Body of pancreas (tissue), 4 donors: ENCODE measurements at regions not wholly inside any gene's neighbourhood (a gene's known extent, or its start where the extent isn't known, plus 50 kb on each side); places are given as distances from the start of the nearest gene placed in this dataset.

Experiments used
- ATAC-seq: fragments of 150-250 bp; one replicate; pipeline ENCODE4 v1.9.1; 2016
- DNase-seq, 4 donors: peaks; one replicate each; pipeline ENCODE4 v3.0.0-alpha.2; 2019
- H3K27ac ChIP-seq, 4 donors: fragments of 200-600 bp; sonication (generic); 1 replicate in 3 of 4; 2 replicates in 1 of 4; pipeline versions ENCODE4 v1.5.1 to v1.6.1; 2016 to 2019; ENCODE audit warnings: mild to moderate bottlenecking in 1 of 4, mixed read lengths in 1 of 4, moderate library complexity in 1 of 4
- H3K27me3 ChIP-seq, 2 donors: fragments of 200-600 bp; sonication (generic); one replicate each; pipeline ENCODE4 v1.6.0; 2016; ENCODE audit warnings: mild to moderate bottlenecking in 1 of 2
- H3K36me3 ChIP-seq, 2 donors: fragments of 200-600 bp; sonication (generic); replicated peaks in 1 of 2; 2 replicates each; pipeline ENCODE4 v1.5.1; 2016; ENCODE audit warnings: low read depth in 2 of 2; ENCODE audit not compliant: insufficient read depth in 1 of 2
- H3K4me1 ChIP-seq: fragments of 200-600 bp; sonication (generic); one replicate; pipeline ENCODE4 v1.6.0; 2016
- H3K4me3 ChIP-seq, 2 donors: fragments of 200-600 bp; sonication (generic); 1 replicate in 1 of 2; 2 replicates in 1 of 2; pipeline ENCODE4 v1.5.1; 2016 to 2019
- H3K9me3 ChIP-seq, 3 donors: fragments of 200-600 bp; sonication (generic); 1 replicate in 2 of 3; 2 replicates in 1 of 3; pipeline ENCODE4 v1.5.1; 2016
- POLR2A ChIP-seq, 3 donors: fragments of 450-650 bp; IDR thresholded peaks; one replicate each; pipeline ENCODE4 v1.6.1; 2016; ENCODE audit warnings: antibody characterized with exemption in 3 of 3, mild to moderate bottlenecking in 2 of 3
- WGBS, 2 donors: methylation state at CpG; one replicate each; pipeline ENCODE4 v1.1.5; 2017; 5-methylcytosine and 5-hydroxymethylcytosine counted together
- intact Hi-C: fragments of 100-400 bp; cut with DNase I; formaldehyde crosslinking; loops from one replicate; pipeline ENCODE4 v1.15.1; 2023
- TF ChIP-seq, protein P1 (sequence below), 7 experiments: fragments of 450-650 bp in 4 of 7; fragments of 200-600 bp in 3 of 7; sonication (generic) in 3 of 7; IDR thresholded peaks; one replicate each; pipeline ENCODE4 v1.5.1; 2016 to 2019; ENCODE audit warnings: antibody characterized with exemption in 7 of 7

DNA sequence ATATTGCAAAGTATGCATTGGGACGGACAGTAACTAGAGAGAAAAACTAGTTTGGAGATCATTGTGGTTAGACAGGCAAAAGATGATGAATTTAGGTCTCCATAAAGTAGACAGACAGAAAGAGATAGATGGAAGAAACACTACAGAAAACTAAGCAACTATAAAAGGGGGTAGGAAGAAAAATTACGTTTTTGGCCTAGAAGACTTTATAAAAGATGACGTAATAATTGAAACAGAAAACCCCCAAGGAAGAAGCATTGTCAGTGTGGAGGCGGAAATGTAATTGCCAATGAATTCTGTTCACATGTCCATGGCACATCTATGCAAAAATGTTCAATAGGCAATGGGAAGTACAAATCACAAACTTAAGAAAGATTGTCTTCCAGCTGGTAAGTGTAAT lies 1211.5 kb upstream of the ZEB2 start:
- no peaks in the 10 kb centered on the region for H3K27me3 ChIP-seq
- H3K36me3 ChIP-seq: no peaks in the 10 kb centered on the region
- no peak overlapping the region for H3K27ac ChIP-seq
- intact Hi-C loops: no loop called here
- WGBS, 2 donors: 74 to 84% methylated on average over 4 of the region's 4 CpGs
- no peak for DNase-seq
- H3K4me3 ChIP-seq: no peak overlapping the region
- H3K9me3 ChIP-seq: no peaks in the 10 kb centered on the region
- no peaks in the 10 kb centered on the region for H3K4me1 ChIP-seq
- TF ChIP-seq POLR2A (IDR thresholded peaks at IDR 0.05): no peak
- TF ChIP-seq, protein P1, sequence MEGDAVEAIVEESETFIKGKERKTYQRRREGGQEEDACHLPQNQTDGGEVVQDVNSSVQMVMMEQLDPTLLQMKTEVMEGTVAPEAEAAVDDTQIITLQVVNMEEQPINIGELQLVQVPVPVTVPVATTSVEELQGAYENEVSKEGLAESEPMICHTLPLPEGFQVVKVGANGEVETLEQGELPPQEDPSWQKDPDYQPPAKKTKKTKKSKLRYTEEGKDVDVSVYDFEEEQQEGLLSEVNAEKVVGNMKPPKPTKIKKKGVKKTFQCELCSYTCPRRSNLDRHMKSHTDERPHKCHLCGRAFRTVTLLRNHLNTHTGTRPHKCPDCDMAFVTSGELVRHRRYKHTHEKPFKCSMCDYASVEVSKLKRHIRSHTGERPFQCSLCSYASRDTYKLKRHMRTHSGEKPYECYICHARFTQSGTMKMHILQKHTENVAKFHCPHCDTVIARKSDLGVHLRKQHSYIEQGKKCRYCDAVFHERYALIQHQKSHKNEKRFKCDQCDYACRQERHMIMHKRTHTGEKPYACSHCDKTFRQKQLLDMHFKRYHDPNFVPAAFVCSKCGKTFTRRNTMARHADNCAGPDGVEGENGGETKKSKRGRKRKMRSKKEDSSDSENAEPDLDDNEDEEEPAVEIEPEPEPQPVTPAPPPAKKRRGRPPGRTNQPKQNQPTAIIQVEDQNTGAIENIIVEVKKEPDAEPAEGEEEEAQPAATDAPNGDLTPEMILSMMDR (IDR thresholded peaks at IDR 0.05): no peak
- no peak for ATAC-seq

DNA sequence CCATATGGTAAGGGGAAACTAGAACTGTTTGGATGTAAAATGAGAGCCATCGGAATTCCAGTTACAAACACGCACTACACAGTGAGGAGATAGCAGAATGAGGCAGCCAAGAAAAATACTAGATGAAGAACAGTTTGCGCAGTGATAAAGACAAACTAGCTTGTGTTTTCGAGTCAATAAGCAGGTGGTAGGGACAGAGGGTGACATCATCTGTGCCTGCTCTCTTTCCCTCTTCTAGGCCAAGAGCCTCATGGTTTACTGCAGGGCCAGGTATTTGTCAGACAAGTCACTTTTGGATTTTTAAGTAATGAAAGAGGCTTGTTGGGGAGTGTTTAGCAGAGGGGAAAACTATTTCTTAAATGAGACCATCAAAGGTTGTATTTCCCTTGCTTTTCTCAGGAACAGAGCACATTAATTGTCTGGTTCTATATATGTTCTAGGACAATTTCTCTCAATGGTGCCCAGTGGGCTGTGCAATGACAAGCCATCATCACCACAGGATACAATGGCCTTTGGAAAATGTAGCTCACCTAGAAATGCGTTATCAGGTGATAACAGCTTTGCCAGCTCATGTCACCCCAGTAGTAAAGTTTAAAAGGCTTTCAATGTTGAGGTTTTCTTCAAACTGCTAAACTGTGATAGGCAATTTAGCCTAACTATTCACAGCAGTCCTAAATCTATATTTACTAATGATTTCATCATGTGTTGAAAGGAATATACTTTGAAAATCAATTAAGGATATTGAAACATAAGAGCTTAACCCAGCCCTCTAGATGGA lies 1210.3 kb upstream of the ZEB2 start:
- Histone ChIP-seq H3K27me3 (no peaks in the 10 kb centered on the region), H3K27ac (no peak overlapping the region), H3K4me1 (no peaks in the 10 kb centered on the region), H3K9me3 (no peaks in the 10 kb centered on the region), H3K4me3 (no peak overlapping the region), H3K36me3 (no peaks in the 10 kb centered on the region)
- DNase-seq: no peak
- intact Hi-C loops: no loop called here
- 74 to 79% methylated on average over 5 of the region's 5 CpGs for WGBS, 2 donors
- ATAC-seq: no peak
- TF ChIP-seq POLR2A (IDR thresholded peaks at IDR 0.05): no peak
- TF ChIP-seq, protein P1 (IDR thresholded peaks at IDR 0.05): no peak

DNA sequence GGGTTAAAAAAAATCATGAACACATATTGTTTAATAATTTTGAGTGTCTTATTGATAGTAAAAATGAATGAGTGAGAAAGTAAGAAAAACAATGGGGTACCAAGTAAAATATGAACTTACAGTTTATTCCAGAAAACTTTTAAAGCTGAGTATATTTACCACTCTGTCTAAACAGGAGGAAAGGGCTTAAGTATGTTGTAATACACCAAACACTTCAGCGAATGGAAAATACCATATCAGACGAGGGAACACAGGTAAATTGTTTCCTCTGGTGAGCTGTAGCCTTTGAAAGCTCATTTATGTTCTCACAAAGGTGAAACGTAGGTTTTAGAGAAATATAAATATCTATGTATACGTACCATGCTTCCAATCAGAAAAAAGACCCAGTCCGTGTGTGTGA lies 1209.6 kb upstream of the ZEB2 start:
- 74 to 77% methylated on average over 5 of the region's 5 CpGs for WGBS, 2 donors
- no peaks in the 10 kb centered on the region for H3K4me1 ChIP-seq
- H3K4me3 ChIP-seq: no peak overlapping the region
- H3K27me3 ChIP-seq: no peaks in the 10 kb centered on the region
- DNase-seq (no peak), ATAC-seq (no peak)
- no peak overlapping the region for H3K27ac ChIP-seq
- intact Hi-C loops: no loop called here
- no peaks in the 10 kb centered on the region for H3K36me3 ChIP-seq
- H3K9me3 ChIP-seq: no peaks in the 10 kb centered on the region
- TF ChIP-seq, protein P1 (IDR thresholded peaks at IDR 0.05): no peak
- TF ChIP-seq POLR2A (IDR thresholded peaks at IDR 0.05): no peak

DNA sequence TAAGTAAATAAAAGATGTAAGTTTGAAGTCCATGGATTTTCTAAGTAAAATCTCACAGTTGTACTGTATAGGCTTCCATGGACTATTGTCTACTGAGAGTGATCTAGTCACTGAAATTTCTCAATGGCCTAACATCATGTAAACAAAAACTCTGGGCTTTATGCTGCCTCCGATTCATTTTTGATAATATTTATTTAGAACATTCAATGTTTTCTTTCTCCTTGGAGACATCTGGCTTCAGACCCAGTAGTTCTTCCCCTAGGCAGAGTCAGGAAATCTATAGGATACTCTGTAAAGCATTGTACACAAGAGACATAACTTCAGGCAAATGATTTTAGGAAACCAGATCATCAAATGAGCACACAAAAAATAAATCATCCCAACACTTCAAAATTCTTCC lies 1208.6 kb upstream of the ZEB2 start:
- no peak for DNase-seq
- Histone ChIP-seq H3K36me3 (no peaks in the 10 kb centered on the region), H3K4me3 (no peak overlapping the region), H3K4me1 (no peaks in the 10 kb centered on the region), H3K27ac (no peak overlapping the region), H3K27me3 (no peaks in the 10 kb centered on the region), H3K9me3 (no peaks in the 10 kb centered on the region)
- ATAC-seq: no peak
- intact Hi-C loops: no loop called here
- 30 to 40% methylated on average over 1 of the region's 1 CpG for WGBS, 2 donors
- TF ChIP-seq POLR2A (IDR thresholded peaks at IDR 0.05): no peak
- TF ChIP-seq, protein P1 (IDR thresholded peaks at IDR 0.05): no peak

DNA sequence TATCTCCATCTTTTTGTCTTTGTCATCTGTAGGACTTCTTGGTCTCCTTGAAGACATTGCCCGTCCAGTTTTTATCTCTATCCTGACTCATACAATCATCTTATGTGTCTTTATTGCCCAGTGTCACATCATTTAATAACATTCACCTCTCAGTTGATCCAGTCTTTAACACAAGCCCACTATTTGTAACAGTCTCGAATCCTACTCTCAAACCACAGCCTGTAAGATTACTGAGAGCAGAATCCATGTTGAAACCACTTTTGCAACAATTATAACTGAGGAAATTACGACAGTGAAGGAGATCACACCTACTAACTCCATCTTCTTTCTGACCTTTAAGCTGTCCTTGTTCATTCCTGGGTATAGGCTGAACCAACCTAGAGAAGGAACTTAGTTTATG lies 1206.0 kb upstream of the ZEB2 start:
- no peak for ATAC-seq
- intact Hi-C loops: no loop called here

More for the DNA sequence above, 1206.0 kb upstream of the ZEB2 start:
- Histone ChIP-seq H3K9me3 (no peaks in the 10 kb centered on the region), H3K4me1 (no peaks in the 10 kb centered on the region), H3K27ac (no peak overlapping the region), H3K27me3 (no peaks in the 10 kb centered on the region), H3K36me3 (no peaks in the 10 kb centered on the region), H3K4me3 (no peak overlapping the region)
- 73 to 79% methylated on average over 3 of the region's 3 CpGs for WGBS, 2 donors
- DNase-seq: no peak
- no peak for TF ChIP-seq POLR2A (IDR thresholded peaks at IDR 0.05)
- TF ChIP-seq, protein P1 (IDR thresholded peaks at IDR 0.05): no peak
